Lower leg skin (tissue), 3 donors: ENCODE measurements at regions not wholly inside any gene's neighbourhood (a gene's known extent, or its start where the extent isn't known, plus 50 kb on each side); places are given as distances from the start of the nearest gene placed in this dataset.

Experiments used
- CTCF ChIP-seq, 3 donors: fragments of 450-650 bp; IDR thresholded peaks; one replicate each; pipeline ENCODE4 v1.5.1; 2016; ENCODE audit warnings: antibody characterized with exemption in 3 of 3, mild to moderate bottlenecking in 3 of 3, moderate library complexity in 2 of 3
- POLR2A ChIP-seq, 2 donors: fragments of 450-650 bp; IDR thresholded peaks; one replicate each; pipeline ENCODE4 v1.6.1; 2016 to 2017; ENCODE audit warnings: antibody characterized with exemption in 2 of 2, mild to moderate bottlenecking in 1 of 2, moderate library complexity in 1 of 2

- TF ChIP-seq POLR2A (IDR thresholded peaks at IDR 0.05) (no peak), CTCF (IDR thresholded peaks at IDR 0.05) (no peak)
These were observed 101.1 kb upstream of the RPL34 start for GRCh38 chr4:108519208-108519833.
